DOHH2 (cell line): ENCODE measurements at regions not wholly inside any gene's neighbourhood (a gene's known extent, or its start where the extent isn't known, plus 50 kb on each side); places are given as distances from the start of the nearest gene placed in this dataset.

ENCODE experiments used
- H3F3A ChIP-seq: fragments of 200-600 bp; sonication (generic), shearing (Covaris generic); 2 replicates; pipeline ENCODE4 v1.6.0; 2016; ENCODE audit warnings: antibody characterized with exemption, mild to moderate bottlenecking; ENCODE audit not compliant: control insufficient read depth, insufficient read depth
- H3K27ac ChIP-seq: fragments of 200-600 bp; sonication (generic); 2 replicates; pipeline ENCODE4 v1.5.1; 2014; ENCODE audit warnings: low read depth, mild to moderate bottlenecking, low read length, moderate library complexity
- H3K27me3 ChIP-seq: fragments of 200-600 bp; sonication (generic); 2 replicates; pipeline ENCODE4 v1.6.1; 2014; ENCODE audit warnings: mild to moderate bottlenecking, low read length, mixed read lengths; ENCODE audit not compliant: control insufficient read depth
- H3K36me3 ChIP-seq: fragments of 200-600 bp; sonication (generic); 2 replicates; pipeline ENCODE4 v1.6.1; 2014; ENCODE audit warnings: mild to moderate bottlenecking, low read length, moderate library complexity, mixed read lengths; ENCODE audit not compliant: control insufficient read depth
- H3K4me1 ChIP-seq: fragments of 200-600 bp; sonication (generic); 2 replicates; pipeline ENCODE4 v1.6.1; 2014; ENCODE audit warnings: mild to moderate bottlenecking, low read length, mixed read lengths; ENCODE audit not compliant: control insufficient read depth
- H3K4me2 ChIP-seq: fragments of 200-600 bp; sonication (generic); 2 replicates; pipeline ENCODE4 v1.6.0; 2014; ENCODE audit warnings: mild to moderate bottlenecking, low read length, moderate library complexity
- H3K4me3 ChIP-seq: fragments of 200-600 bp; sonication (generic); 2 replicates; pipeline ENCODE4 v1.5.1; 2014; ENCODE audit warnings: mild to moderate bottlenecking, low read length, mixed read lengths
- H3K79me2 ChIP-seq: fragments of 200-600 bp; sonication (generic); 2 replicates; pipeline ENCODE4 v1.6.1; 2014; ENCODE audit warnings: mild to moderate bottlenecking, low read length, mixed read lengths; ENCODE audit not compliant: control insufficient read depth
- H3K9me2 ChIP-seq: fragments of 200-600 bp; sonication (generic); replicated peaks from 2 replicates; pipeline ENCODE4 v1.6.1; 2014; ENCODE audit warnings: mild to moderate bottlenecking, low read length, mixed read lengths; ENCODE audit not compliant: control insufficient read depth
- H3K9me3 ChIP-seq: fragments of 200-600 bp; sonication (generic); 2 replicates; pipeline ENCODE4 v1.6.1; 2014; ENCODE audit warnings: antibody characterized with exemption, low read length, mixed read lengths; ENCODE audit not compliant: control insufficient read depth, insufficient read depth
- H4K20me1 ChIP-seq: fragments of 200-600 bp; sonication (generic); 2 replicates; pipeline ENCODE4 v1.6.0; 2014; ENCODE audit warnings: low read depth, mild to moderate bottlenecking, antibody characterized with exemption, low read length, moderate library complexity; ENCODE audit not compliant: control insufficient read depth, insufficient read depth
- EZH2phosphoT487 ChIP-seq: fragments of 200-600 bp; sonication (generic); IDR thresholded peaks from 2 replicates; pipeline ENCODE4 v1.6.1; 2017; ENCODE audit warnings: borderline replicate concordance, mild to moderate bottlenecking, antibody characterized with exemption, low read length, moderate library complexity, mixed read lengths
- TF ChIP-seq, protein P1 (sequence below): fragments of 200-600 bp; sonication (generic); IDR thresholded peaks from one replicate; pipeline ENCODE4 v1.5.1; 2014; ENCODE audit warnings: antibody characterized with exemption, mild to moderate bottlenecking, low read depth, low read length; ENCODE audit not compliant: poor library complexity, severe bottlenecking

DNA sequence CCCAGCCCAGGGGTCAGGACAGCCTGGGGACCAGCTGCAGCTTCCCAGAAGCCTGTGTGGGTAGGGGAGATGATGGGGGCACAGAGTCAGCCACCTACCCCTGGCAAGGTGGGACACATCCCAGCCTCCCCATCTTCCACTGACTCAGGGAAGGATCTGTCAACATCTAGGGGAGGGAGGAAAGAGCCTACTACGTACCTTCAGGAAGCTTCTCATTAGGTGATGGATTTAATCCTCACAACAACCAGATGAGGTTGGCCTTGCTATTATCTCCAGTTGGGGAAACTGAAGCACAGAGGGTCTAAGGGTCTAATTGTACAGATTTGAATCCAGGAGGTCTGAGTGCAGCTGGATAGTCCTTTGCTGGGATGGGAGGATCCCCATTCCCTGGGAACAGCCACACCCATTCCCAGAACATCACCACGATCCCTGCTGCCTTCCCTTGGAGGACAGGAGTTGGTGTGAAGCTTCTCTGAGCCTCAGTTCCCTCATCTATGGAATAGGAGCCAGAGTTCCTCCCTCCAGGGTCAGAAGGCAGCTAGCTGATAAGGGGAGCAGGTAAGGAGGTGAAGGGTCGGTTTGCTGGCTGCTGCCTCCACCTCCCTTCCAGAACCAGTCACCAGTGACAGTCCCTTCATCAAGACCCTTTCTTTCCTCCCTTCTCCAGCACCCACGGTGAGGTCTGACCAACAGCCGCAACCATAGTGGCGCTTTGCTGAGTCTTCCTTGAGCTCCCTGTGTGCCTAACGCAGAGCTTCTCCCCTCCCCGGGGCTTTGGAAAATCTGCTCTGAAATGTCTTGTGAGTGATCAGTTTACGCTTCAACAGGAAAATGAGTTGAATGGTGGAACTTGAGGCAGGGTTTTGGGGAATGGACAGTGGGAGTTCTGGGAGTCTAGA, 56.8 kb downstream of the CEBPB start:
- Histone ChIP-seq H3K4me2 (no peak overlapping the region), H3K9me2 (no peaks in the 10 kb centered on the region), H3K4me1 (no peaks in the 10 kb centered on the region), H3K79me2 (no peaks in the 10 kb centered on the region), H3F3A (no peaks in the 10 kb centered on the region), H4K20me1 (no peaks in the 10 kb centered on the region), H3K36me3 (no peaks in the 10 kb centered on the region), H3K27ac (no peak overlapping the region), H3K9me3 (no peaks in the 10 kb centered on the region), H3K27me3 (no peaks in the 10 kb centered on the region), H3K4me3 (no peak overlapping the region)
- TF ChIP-seq, protein P1, sequence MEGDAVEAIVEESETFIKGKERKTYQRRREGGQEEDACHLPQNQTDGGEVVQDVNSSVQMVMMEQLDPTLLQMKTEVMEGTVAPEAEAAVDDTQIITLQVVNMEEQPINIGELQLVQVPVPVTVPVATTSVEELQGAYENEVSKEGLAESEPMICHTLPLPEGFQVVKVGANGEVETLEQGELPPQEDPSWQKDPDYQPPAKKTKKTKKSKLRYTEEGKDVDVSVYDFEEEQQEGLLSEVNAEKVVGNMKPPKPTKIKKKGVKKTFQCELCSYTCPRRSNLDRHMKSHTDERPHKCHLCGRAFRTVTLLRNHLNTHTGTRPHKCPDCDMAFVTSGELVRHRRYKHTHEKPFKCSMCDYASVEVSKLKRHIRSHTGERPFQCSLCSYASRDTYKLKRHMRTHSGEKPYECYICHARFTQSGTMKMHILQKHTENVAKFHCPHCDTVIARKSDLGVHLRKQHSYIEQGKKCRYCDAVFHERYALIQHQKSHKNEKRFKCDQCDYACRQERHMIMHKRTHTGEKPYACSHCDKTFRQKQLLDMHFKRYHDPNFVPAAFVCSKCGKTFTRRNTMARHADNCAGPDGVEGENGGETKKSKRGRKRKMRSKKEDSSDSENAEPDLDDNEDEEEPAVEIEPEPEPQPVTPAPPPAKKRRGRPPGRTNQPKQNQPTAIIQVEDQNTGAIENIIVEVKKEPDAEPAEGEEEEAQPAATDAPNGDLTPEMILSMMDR = no peak
- no peak for TF ChIP-seq EZH2phosphoT487

DNA sequence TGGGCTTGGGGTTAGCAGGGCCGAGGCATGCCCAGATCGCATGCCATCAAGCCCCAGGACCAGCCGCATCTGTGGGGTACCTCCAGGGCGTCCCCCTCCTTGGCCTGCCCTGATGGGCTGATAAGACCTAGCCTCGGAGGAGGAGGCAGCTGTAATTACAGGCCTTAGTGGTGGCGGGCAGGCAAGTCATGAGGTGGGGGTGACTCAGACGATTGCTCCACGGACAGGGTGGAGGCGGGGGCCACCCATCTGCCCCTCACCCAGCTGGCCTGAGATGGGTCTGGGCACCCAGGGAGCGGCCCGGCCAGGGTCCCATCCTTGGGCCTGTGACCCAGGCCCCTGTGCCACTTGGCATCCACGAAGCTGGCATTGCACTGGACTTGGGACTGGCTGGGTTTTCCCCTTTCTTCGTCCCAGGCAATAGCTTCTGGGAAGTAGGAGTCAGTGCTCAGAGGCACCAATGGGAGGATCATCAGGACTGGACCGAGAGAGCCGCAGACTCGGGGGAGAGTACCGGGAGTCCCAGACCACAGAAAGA, 57.5 kb downstream of the CEBPB start:
- Histone ChIP-seq H3K4me3 (no peak overlapping the region), H3K9me3 (no peaks in the 10 kb centered on the region), H4K20me1 (no peaks in the 10 kb centered on the region), H3F3A (no peaks in the 10 kb centered on the region), H3K4me1 (no peaks in the 10 kb centered on the region), H3K36me3 (no peaks in the 10 kb centered on the region), H3K9me2 (no peaks in the 10 kb centered on the region), H3K79me2 (no peaks in the 10 kb centered on the region), H3K27me3 (no peaks in the 10 kb centered on the region), H3K4me2 (no peak overlapping the region), H3K27ac (no peak overlapping the region)
- TF ChIP-seq EZH2phosphoT487 = no peak
- TF ChIP-seq, protein P1 = no peak

DNA sequence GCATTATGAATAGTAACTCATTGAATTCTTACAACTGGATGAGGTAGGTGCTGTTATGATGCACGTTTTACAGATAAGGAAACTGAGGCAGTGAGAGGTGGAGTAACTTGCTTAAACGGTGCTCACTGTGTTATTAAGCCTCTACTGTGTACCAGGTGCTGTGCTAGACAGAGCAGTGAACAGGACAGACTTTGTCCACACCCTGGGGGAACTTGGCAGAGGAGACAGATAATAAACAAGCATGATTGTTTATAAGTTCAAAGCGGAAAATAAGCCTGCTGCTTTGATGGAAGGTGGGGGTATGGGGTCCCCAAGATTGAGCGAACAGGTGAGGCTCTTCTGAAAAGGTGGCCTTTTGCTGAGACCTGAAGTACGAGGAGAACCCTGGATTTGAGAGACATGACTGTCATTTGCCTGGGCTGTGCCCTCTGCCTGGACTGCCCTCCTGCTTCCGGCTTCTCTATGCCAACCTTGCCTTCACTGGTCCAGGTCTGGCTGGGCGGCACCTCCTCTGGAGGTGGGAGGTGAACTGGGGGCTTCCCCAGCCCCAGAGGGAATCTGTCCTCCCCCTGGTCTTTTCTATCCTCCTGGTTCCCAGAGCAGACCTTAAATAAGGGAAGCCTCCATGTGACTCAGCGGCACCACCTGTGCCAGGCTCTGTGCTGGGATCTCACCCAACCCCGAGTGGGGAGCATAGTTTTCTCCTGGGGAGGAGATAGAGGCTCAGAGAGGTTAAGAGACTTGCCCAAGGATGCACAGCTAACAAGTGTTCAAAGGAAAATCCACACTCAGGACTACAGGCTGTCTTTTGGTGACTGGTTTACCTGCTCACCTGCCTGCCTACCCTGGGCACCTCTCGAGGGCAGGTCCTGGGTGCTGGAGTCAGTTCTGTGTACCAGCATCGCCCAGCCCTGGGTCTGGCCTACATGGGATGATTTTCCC, 59.1 kb downstream of the CEBPB start:
- no peak overlapping the region for H3K4me3 ChIP-seq
- no peak overlapping the region for H3K27ac ChIP-seq
- H4K20me1 ChIP-seq = no peaks in the 10 kb centered on the region
- H3K9me2 ChIP-seq = no peaks in the 10 kb centered on the region
- H3K79me2 ChIP-seq = no peaks in the 10 kb centered on the region
- TF ChIP-seq EZH2phosphoT487 = no peak
- TF ChIP-seq, protein P1 = no peak
- H3K27me3 ChIP-seq = no peaks in the 10 kb centered on the region
- H3K4me1 ChIP-seq = no peaks in the 10 kb centered on the region
- H3K9me3 ChIP-seq = no peaks in the 10 kb centered on the region
- H3K4me2 ChIP-seq = no peak overlapping the region
- H3F3A ChIP-seq = no peaks in the 10 kb centered on the region
- no peaks in the 10 kb centered on the region for H3K36me3 ChIP-seq
